Chondrocyte (in vitro differentiated cells): ENCODE measurements at regions not wholly inside any gene's neighbourhood (a gene's known extent, or its start where the extent isn't known, plus 50 kb on each side); places are given as distances from the start of the nearest gene placed in this dataset.

ENCODE experiments used
- DNase-seq: peaks from one replicate; pipeline ENCODE4 v3.0.0; 2021; ENCODE audit warnings: mixed read lengths, low spot score
- H3K27ac Mint-ChIP-seq: one replicate; pipeline ENCODE4 v1.8.0; 2021; ENCODE audit warnings: mild to moderate bottlenecking, moderate library complexity, mixed read lengths; ENCODE audit not compliant: unreplicated experiment
- H3K27me3 Mint-ChIP-seq: 2 replicates; pipeline ENCODE4 v1.8.0; 2021; ENCODE audit warnings: low read depth, mixed read lengths
- H3K36me3 Mint-ChIP-seq: 2 replicates; pipeline ENCODE4 v1.8.0; 2021; ENCODE audit warnings: low read depth, mixed read lengths
- H3K4me1 Mint-ChIP-seq: 2 replicates; pipeline ENCODE4 v1.8.0; 2021; ENCODE audit warnings: low read depth, mild to moderate bottlenecking, mixed read lengths
- H3K4me3 Mint-ChIP-seq: one replicate; pipeline ENCODE4 v1.8.0; 2021; ENCODE audit warnings: mild to moderate bottlenecking, moderate library complexity, mixed read lengths; ENCODE audit not compliant: unreplicated experiment
- H3K9me3 Mint-ChIP-seq: 2 replicates; pipeline ENCODE4 v1.8.0; 2021; ENCODE audit warnings: low read depth, mixed read lengths
- TF ChIP-seq, protein P1 (sequence below): fragments of 200-600 bp; sonication (generic); IDR thresholded peaks from 2 replicates; pipeline ENCODE4 v1.5.0; 2021; ENCODE audit warnings: antibody characterized with exemption, mild to moderate bottlenecking, moderate library complexity

DNA sequence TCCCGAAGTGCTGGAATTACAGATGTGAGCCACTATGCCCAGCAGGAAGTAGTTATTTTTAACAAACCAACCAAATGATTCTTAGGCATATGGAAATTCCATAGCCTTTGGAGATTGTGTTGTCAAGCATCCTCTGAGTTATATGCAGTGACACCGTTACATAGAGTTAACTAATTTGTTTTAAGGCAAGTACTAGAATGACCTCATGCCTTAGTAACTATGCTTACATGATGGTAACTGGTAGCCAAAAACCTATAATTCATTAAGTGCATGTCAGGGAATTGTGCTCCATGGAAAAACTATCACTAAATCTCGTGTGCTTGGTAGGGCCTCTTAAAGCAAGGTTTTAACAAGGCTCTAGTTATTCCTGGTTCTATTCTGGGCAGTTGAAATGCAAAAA is 392.8 kb downstream of the TUSC7 start:
- Mint-ChIP-seq H3K27ac (no peak overlapping the region), H3K4me1 (peaks cover 28% of the 10 kb centered on the region), H3K36me3 (no peaks in the 10 kb centered on the region), H3K27me3 (no peaks in the 10 kb centered on the region), H3K4me3 (no peak overlapping the region), H3K9me3 (peaks cover 8% of the 10 kb centered on the region)
- DNase-seq: no peak
- TF ChIP-seq, protein P1, sequence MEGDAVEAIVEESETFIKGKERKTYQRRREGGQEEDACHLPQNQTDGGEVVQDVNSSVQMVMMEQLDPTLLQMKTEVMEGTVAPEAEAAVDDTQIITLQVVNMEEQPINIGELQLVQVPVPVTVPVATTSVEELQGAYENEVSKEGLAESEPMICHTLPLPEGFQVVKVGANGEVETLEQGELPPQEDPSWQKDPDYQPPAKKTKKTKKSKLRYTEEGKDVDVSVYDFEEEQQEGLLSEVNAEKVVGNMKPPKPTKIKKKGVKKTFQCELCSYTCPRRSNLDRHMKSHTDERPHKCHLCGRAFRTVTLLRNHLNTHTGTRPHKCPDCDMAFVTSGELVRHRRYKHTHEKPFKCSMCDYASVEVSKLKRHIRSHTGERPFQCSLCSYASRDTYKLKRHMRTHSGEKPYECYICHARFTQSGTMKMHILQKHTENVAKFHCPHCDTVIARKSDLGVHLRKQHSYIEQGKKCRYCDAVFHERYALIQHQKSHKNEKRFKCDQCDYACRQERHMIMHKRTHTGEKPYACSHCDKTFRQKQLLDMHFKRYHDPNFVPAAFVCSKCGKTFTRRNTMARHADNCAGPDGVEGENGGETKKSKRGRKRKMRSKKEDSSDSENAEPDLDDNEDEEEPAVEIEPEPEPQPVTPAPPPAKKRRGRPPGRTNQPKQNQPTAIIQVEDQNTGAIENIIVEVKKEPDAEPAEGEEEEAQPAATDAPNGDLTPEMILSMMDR: no peak

DNA sequence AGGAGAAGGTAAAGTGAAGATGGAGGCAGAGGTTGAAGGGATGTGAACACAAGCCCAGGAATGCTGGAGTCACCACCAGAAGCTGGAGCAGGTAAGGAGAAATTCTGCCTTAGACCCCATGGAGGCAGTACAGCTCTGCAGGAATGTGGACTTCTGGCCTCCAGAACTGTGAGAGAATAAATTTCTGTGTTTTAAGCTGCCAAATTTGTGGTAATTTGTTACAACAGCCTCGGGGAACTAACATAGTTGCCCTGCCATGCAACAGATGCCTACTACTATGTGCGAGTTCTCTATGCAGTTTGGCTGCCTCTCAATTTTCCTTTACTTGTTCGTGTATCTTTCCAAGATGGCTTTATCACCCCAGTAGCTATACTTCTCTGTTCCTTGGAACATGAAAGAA is 394.1 kb downstream of the TUSC7 start:
- Mint-ChIP-seq H3K27ac (no peak overlapping the region), H3K4me1 (peaks cover 28% of the 10 kb centered on the region), H3K27me3 (no peaks in the 10 kb centered on the region), H3K36me3 (no peaks in the 10 kb centered on the region), H3K4me3 (no peak overlapping the region), H3K9me3 (peaks cover 8% of the 10 kb centered on the region)
- TF ChIP-seq, protein P1: peak; percentile 40
- DNase-seq: no peak

DNA sequence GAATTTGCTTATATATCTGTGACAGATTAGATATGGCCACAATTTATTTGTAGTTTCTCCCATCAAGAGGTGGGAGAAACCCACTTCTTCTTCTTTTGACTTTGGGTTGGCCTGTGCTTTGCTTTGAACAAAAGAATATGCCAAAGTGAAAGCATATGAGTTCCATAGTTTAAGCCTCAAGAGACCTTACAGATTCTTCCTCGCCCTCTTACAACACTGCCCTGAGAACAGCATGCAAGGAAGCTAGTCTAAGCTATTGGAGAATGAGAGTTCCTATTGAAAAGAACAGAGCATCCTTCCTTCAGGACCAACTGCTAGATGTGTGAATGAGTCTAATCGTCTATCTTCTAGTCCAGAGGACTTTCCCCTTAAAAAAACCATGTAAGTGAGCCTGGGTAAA is 394.8 kb downstream of the TUSC7 start:
- no peaks in the 10 kb centered on the region for H3K36me3 Mint-ChIP-seq
- H3K4me3 Mint-ChIP-seq: no peak overlapping the region
- H3K4me1 Mint-ChIP-seq: peaks cover 28% of the 10 kb centered on the region
- no peak overlapping the region for H3K27ac Mint-ChIP-seq
- peaks cover 8% of the 10 kb centered on the region for H3K9me3 Mint-ChIP-seq
- no peak for DNase-seq
- H3K27me3 Mint-ChIP-seq: no peaks in the 10 kb centered on the region
- TF ChIP-seq, protein P1: no peak

DNA sequence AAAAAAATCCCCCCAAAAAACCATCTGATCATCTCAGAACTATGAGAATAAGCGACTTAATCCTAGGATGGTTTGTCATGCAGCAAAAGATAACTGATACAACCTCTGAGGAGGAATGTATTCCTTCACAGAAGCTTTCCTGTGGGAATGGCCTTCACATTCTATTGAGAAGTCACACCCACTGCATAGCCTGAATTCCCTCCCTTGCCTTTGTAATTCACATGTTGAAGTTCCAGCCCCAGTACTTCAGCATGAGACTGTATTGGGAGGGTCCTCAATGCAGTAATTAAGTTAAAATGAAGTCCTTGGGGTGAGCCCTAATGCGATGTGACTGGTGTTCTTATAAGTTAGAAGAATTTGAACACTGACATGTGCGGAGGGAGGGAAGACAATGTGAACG is 395.2 kb downstream of the TUSC7 start:
- DNase-seq: no peak
- peaks cover 28% of the 10 kb centered on the region for H3K4me1 Mint-ChIP-seq
- no peak overlapping the region for H3K4me3 Mint-ChIP-seq
- peaks cover 8% of the 10 kb centered on the region for H3K9me3 Mint-ChIP-seq
- TF ChIP-seq, protein P1: no peak
- no peaks in the 10 kb centered on the region for H3K36me3 Mint-ChIP-seq
- no peaks in the 10 kb centered on the region for H3K27me3 Mint-ChIP-seq
- no peak overlapping the region for H3K27ac Mint-ChIP-seq

DNA sequence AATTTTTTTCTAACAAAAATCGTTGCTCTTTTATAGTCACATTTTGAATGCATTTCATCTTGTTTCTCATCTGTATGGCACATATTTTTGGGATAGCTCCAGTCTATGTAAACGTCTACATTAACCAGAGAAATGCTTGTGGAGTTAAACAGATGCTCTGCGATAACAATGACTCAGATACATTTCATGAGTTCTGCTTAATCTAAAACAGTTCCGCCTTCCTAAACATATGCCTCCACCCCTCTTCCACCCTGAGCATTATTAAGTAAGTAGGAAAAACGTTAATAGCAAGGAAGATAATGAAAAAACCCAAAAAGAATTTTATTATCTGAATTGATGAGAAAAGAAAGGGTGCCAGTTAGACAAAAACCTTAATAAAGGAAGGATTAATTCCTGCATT is 396.1 kb downstream of the TUSC7 start:
- no peaks in the 10 kb centered on the region for H3K27me3 Mint-ChIP-seq
- no peak for DNase-seq
- peak overlapping the region; percentile 86 for H3K27ac Mint-ChIP-seq
- TF ChIP-seq, protein P1: no peak
- no peaks in the 10 kb centered on the region for H3K36me3 Mint-ChIP-seq
- peaks cover 28% of the 10 kb centered on the region for H3K4me1 Mint-ChIP-seq
- peaks cover 8% of the 10 kb centered on the region for H3K9me3 Mint-ChIP-seq
- H3K4me3 Mint-ChIP-seq: no peak overlapping the region
